NOMO-1 treated with dmso at 0.1 percent for 144 hours (cell line): ENCODE measurements at regions not wholly inside any gene's neighbourhood (a gene's known extent, or its start where the extent isn't known, plus 50 kb on each side); places are given as distances from the start of the nearest gene placed in this dataset.
"Not testable (repeated sequence)": the region's sequence is repeated elsewhere in the genome, so short reads cannot be mapped to it uniquely, and the experiment has no call there.

ENCODE experiments used
- DNase-seq: peaks from one replicate; lab custom pipeline; 2025; ENCODE audit not compliant: unreplicated experiment; lab: John Stamatoyannopoulos, UW

DNA sequence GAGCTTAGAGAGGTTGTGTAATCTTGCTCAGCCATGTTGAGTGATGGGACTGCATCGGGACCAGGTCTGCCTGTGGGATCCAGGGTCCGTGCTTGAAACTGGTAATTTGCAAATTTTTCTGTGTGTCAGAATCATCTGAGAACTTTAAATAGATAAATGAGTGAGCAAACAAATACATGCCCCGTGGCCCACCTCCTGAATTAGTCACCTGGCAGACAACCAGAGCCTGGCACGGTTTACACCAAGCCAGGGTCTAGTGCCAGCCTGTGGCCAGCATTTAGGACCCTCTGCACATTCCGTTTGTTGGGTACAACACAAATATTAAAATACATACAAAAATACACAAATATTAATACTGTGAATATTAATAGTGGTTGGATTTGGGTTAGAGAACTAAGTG lies 90.6 kb upstream of the STOX2 start:
- DNase-seq, result no peak

DNA sequence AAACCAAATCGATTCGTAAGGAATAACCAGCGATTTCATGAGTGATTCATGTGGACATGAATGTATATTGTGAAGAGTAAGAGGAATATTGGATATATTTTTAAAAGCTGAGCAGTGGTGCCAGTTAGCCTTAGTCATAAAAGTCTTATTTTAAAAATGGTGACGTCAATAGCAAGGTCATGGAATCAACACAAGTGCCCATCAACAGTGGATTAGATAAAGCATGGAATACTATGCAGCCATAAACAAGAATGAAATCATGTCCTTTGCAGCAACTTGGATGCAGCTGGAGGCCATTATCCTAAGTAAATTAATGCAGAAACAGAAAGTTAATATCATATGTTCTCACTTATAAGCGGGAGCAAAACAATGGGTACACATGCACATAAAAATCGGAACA lies 89.0 kb upstream of the STOX2 start:
- DNase-seq, result no peak

DNA sequence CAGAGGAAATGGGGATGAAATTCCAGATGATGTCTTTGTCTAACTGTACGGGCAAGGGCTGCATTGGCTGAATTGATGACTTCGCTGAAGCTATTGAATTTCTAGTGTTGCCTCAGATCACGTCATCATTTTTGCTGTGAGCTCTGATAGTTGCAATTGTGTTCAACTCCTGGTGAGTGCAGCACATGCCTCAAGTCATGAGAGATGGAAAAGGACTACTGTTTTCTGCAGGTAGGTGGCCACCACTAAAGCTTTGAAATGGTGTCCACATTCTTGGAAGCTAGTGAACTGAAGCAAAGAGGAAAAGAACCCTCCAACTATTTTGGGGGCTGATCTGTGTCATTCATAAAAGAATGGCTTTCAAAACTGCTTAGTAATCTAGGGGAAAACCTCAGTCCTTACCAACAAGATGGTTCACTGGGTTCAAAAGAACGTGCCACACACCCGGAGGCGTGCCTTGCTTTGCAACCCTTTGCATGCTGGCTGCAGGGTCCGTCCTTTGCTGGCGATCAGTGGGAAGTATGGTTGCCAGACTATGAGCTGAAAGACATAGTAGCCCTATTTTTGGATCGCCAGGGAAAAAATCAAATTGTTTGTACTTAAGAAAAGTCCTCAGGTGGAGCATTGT lies 88.1 kb upstream of the STOX2 start:
- DNase-seq, result no peak

DNA sequence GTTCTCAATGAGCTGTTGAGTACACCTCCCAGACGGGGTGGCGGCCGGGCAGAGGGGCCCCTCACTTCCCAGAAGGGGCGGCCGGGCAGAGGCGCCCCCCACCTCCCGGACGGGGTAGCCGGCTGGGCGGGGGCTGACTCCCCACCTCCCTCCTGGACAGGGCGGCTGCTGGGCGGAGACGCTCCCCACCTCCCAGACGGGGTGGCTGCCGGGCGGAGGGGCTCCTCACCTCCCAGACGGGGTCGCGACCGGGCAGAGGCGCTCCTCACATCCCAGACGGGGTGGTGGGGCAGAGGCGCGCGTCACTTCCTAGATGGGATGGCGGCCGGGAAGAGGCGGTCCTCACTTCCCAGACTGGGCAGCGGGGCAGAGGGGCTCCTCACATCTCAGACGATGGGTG lies 86.5 kb upstream of the STOX2 start:
- DNase-seq, result not testable (repeated sequence)

DNA sequence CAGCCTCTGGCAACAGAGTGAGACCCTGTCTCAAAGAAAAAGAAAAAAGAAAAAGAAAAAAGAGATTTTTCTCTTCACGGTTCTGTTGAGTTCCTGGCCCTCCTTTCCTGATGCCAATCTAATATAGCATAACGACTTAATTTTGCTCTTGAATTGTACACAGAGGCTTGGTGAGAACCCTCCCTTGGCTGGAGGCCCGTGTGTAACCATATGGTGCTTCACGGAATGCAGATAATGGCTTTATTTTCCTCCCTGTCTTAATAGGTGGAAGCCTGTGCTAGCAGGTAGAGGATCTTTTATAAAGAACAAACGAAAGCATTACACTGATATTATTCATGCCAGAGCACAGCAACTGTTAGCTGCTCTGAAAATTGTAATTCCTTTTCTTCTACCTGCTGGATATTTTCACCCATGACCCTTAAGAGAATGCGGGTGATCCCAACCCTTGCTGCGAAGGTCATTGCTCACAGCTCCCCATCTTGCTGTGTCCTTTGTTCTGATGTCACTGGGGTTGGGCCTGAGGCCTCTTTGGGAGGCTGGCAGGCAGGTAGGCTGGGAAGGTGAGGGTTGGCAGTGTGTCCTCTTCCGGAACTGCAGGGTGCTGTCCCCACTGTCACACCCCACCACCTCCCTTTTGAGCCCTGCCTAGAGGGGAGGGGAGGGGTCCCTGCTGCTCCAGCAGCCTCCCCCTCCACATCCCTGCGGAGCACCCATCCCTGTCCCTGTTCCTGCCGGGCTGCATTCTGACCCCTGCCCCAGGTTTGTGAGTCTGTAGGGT lies 83.8 kb upstream of the STOX2 start:
- DNase-seq, result no peak

DNA sequence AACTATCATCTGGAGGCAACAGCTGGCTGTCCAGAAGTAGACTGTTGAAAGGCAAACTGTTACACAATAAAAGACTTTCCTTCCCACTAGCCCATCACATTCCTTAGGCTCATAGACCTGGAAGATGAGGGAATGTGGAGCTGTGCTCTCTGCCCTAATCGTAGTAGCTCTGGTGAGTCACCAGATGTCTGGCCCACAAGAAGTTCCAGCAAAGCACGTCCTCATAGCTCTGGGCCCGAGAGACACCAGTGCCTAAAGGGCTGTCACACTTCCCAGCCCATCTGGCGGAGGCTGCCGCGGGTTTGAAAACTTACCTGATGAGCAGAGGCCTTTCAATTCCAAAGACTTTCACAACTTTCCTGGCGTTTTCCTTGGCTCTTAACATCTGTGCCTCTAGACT lies 81.7 kb upstream of the STOX2 start:
- DNase-seq, result no peak

DNA sequence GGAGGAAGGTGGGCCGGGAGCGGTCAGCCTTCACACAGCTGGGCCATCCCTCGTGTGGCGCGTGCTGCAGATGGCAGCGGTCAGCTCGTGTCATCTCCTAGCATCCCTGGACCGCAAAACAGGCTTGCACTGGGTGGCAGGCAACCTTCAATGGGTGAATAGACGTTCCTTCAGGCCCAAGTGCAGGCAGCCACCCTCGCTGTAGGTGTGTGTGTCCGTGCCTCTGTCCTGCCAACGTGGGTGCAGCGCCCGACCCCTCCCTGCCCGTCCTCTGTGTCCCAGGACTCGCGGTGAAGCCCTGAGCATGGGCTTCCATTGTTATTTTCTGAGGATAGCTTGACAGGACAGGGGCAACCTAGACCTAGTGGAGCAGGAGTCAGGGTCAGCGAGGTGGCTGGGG lies 79.8 kb upstream of the STOX2 start:
- no peak for DNase-seq

DNA sequence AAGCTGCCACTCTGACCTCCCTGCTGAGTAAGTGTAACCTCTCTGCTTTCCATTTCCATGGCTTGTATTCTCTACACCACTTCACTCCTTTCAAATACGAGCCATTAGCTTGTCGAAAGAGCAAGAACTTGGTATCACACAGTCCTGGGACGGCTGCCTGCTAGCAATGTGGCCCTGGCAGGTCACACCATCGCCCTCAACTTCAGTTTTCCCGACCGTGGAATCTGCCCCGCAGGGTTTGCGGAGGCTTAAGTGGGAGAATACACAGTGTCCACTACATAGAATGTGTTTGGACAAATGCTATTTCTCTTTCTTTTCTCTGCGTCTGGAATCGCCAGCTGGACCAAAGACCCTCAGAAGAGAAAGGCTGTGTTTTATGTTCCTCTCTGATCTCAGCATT lies 78.6 kb upstream of the STOX2 start:
- DNase-seq, result no peak

DNA sequence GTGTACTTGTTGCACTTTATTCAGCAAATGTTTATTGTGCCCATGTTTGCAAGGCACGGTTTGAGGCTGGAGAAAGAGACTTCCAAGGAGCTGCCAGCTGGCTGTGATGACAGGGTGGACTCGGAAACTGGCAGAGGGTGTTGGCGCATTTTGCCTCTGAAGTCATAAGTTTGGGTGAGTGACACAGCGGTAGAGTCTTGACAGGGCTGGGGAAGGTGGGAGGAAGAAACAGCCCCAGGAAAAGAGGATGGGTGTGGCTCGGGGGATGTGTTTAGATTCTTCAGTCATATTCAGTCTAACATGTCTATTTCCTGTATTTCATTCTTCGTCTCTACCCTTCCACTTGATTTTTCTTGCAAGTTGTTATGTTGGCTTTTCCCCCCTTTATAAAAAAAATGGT lies 77.0 kb upstream of the STOX2 start:
- no peak for DNase-seq

DNA sequence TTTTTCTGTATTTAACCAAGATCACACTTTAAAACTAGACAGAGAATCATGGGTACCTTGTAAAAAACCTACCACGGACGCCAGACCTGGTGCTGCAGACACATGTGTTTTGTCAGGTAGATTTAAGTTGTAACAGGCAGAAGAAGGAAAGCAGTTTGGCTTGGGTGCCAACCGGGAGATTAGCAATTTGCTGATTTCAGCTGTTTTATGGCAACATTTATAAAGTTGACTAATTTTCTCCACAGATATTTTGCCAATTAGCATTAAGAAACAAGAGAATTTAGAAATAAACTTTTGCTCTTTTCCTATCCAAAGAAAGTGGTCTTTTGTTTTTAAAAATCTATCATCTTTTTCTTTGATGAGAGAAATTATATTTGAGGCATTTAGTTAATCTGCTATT lies 76.3 kb upstream of the STOX2 start:
- no peak for DNase-seq

DNA sequence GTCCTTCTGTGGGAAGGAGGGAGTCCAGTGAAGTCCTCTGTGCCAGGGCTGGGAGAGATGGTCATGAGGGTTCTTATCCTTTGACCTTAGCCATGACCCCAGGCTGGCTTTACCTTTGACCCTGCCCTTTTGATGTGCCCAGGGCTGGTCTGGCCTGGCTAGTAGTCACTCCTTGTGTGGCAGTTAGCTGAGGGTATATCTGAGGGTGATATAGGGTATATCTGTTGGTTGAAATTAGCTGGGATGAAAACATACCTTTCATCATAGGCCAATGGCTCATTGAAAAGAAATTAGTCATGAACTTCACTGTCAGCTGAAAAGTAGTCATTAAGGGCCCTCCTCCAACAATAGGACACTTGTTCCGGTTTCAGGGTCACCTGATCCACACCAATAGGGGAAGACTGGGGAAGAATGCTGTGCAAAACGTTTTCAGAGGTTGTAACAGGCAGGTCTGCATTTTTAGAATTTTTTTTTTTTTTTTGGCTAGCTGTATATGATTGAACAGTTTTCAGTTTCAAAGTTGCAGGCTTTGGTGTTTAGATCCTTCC lies 74.6 kb upstream of the STOX2 start:
- DNase-seq, result peak; percentile 24

DNA sequence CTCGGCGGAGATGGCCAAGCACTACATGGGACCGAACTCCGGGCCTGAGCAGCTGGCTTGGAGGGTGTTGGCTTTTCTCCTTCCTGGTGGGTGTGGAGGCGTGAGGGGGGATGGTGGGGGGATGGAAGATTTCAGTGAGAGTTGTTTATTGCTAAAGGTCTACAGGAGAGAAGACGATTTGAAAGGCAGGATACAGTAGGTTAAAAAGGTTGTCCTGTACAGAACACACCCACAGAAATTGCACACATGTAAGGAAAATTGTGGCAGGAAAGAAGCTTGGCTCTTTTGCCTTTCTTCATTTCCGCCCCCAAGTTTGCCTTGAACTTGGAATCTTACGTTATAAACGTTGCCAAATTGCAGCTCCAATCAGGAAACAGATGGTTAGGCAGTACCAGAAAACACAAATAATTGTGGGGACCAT lies 74.1 kb upstream of the STOX2 start:
- no peak for DNase-seq

DNA sequence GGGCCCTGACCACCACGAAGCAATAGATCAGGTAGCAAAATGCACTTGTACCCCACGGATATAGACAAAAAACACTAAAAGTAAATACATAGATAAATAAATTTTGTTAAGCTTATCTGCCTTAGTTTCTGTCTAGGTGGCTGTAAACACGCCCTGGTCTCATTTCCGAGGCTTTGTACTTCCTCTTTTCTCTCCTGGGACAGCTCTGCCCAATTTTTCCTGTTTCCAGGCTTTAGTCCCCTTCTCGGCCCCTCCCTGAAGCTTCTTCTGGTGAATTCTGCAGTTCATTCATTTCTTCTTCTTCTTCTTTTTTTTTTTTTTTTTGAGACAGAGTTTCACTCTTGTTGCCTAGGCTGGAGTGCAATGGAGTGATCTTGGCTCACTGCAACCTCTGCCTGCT lies 73.4 kb upstream of the STOX2 start:
- DNase-seq, result no peak

DNA sequence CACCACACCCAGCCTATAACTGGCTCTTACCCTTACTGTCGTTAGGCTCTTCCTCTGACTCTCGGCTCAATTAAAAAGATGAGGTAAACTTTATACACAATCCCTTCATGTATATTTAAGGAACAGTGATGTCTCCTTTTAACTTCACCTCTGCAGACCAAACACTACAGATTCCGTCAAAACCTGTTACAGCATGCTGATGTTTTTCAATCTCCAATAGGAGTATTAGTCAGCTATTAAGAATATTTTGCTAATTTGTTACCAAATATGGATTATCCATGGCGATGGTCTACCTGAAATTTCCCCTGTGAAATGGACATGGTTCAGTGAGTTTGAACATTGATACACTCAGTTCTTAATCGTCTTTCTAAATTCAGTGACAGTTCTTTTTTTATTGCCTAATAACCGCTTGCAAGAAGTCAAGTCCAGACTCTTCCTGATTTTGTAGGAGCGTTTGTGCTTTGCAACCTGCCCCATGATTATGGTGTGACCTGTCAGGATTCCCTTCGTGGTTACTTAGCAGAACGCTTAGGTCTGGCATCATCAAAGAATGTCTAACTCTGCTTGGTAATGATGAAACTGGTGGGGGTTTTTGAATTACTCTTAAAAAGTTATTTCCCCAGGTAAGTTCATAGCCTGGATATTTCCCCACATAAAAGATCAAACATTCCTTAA lies 72.2 kb upstream of the STOX2 start:
- peak; percentile 66 for DNase-seq

DNA sequence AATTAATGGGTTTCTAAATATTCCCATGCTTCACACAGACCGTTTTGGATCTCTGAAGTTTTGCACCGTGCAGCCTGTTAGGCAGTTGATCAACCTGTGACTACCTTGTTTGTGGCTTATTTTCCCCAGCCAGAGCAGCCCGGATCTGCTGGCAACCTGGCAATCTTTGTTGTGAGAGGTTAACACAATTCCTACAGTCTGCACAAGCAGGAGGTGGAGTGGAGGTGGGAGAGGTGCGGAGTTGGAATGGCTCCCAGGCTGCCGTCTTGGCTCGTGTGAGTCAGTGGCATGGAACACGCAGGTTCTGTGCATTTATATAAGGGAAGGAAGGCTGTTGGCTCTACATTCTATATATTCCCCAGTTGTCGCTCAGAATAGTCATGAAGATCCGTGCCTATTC lies 70.9 kb upstream of the STOX2 start:
- no peak for DNase-seq

DNA sequence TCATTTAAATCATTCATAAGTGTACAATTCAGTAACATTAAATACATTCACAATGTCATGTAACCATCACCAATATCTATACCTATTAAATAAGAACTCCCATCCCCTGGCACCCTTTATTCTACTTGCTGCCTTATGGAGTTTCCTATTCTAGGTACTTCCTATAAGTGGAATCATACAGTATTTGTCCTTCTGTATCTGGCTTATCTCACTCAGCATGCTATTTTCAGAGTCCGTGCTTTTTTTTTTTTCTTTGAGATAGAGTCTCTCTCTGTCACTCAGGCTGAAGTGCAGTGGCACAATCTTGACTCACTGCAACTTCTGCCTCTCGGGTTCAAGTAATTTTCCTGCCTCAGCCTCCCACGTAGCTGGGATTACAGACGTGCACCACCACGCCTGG lies 67.9 kb upstream of the STOX2 start:
- DNase-seq, result no peak

DNA sequence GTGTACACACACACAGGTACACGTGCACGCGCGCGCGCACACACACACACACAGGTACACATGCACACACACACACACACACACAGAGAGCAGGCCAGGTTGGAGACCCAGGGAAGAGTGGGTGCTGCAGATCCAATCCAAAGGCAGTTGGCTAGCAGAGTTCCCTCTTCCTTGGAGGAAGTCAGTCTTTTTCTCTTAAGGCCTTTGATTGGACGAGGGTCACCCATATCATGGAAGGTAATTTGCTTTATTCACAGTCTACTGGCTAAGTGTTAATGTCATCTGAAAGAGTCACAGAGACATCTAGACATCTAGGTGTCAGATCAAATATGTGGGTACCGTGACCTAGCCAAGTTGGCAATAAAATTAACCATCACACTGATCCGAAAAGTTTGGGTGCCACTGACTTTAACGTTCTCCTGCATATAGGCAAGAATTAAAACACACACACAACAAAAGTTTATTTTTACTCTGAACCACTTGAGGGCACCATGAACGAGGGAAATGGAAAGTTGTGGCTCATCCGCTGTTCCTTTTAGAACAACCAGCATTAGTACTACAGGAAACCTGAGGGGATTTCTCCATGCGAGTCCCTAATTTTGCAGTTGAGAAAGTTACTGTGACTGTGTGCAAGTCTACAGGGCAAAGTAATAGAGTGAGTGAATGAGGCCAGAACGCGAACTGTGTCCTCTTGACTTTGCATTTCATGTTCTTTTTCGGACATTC lies 66.0 kb upstream of the STOX2 start:
- peak; percentile 23 for DNase-seq

DNA sequence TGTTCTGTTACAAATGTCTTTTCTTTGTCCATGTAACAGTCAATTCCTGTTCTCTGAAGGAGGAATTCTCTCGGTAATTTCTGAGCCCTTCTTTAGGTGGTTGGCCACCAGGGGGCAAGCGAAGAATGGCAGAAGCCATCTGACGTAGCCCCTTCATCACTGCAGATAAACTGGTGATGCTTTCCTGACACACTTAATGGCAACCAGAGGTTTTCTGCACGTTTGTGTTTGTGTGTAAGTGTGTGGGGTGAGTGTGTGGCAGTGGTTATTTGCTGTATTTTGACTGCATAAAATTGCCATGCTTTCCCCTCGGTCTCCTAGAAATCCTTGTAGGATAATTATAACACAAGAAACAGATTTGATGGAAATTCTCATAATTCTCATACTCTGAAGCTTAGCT lies 64.8 kb upstream of the STOX2 start:
- peak; percentile 33 for DNase-seq

DNA sequence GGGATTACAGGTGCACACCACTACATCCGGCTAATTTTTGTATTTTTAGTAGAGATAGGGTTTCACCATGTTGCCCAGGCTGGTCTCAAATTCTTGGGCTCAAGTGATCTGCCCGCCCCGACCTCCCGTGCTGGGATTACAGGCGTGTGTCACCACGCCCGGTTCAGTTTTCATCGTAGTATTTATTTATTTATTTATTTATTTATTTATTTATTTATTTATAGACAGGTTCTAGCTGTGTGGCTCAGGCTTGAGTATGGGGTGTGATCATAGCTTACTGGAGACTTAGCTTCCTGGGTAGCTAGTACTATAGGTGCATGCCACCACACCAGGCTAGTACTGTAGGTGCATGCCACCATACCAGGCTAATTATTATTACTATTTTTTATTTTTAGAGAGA lies 64.1 kb upstream of the STOX2 start:
- no peak for DNase-seq

DNA sequence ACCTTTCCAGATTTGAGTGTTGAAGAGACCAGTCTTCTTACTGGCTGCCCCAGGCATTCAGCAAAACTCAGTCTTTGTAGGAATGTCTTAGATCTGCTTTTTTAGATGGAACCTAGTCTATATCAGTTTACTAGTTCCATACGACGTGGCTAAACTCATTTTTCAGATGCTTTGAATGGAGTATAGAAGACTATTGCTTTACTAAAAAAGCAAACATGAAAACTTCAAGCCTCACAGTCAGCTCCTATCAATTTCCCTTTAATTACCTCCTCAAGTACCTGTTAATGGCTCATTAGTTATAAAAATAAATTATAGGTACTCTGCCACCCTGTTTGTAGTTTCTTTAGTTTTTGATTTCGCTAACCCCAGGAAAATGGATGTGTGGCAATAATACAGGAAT lies 63.0 kb upstream of the STOX2 start:
- no peak for DNase-seq

DNA sequence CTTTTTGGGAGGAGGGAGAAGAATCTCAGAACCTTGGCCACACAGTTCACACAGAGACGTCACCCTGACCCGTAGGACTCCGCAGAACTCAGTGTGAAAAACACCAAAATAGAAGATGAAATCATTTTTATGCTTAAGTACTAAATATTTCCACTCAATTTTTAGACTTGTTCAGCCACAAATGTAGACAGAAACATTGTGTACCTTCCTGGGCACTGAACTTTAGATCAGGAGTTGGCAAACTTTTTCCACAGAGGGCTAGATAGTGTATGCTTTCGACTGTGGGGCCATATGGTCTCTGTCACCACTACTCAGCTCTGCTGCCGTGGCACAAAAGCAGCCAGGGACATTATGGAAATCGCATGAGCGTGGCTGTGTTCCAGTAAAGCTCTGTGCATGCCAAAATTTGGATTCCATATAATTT lies 61.8 kb upstream of the STOX2 start:
- no peak for DNase-seq
